ENCODE measurements at regions not wholly inside any gene's neighbourhood (a gene's known extent, or its start where the extent isn't known, plus 50 kb on each side); places are given as distances from the start of the nearest gene placed in this dataset.
"Not testable (repeated sequence)": the region's sequence is repeated elsewhere in the genome, so short reads cannot be mapped to it uniquely, and the experiment has no call there.

DNA sequence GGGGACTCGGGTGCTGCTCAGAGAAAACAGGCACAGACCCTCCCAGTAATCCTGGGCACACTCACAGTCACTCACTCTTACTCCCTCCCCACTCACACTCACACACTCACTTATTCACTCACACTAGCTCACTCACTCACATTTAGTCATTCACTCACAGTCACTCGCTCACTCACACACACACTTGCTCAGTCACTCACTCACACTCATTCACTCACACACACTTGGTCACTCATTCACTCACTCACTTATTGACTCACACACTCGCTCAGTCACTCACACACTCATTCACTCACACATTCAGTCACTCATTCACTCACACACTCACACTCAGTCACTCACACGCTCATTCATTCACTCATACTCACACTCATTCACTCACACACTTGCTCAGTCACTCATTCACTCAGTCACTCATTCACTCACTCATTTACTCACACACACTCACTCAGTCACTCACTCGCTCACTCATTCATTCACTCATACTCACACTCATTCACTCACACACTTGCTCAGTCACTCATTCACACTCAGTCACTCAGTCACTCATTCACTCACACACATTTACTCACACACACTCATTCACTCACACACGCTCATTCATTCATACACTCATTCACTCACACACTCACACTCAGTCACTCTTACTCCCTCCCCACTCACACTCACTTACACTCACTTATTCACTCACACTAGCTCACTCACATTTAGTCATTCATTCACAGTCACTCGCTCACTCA lies 164.2 kb upstream of the C1orf174 start:
- no peak for DNase-seq (ENCODE audit: low spot score)

GRCh38 chr1:4066860-4067599 lies 167.0 kb upstream of the C1orf174 start:
- no peak for DNase-seq (ENCODE audit: low spot score)

DNA sequence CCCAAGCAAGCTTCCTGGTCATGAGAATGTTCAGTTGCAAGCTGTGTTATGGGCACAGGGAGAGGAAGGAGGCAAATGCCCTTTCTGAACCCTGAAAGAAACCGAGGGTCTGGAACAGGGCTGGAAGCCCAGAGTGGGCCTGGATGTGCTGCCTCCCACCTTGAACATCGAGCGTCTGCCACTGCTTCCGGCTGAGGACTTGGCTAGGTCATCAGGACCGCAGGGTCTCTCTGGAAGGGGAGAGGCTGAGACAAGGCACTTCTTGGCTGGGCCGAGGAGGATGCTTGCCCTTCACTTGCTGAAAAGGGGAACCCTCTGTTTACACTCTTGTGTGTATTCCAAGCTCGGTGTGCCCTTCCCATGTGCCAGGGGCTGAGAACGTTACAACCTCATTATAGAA lies 168.0 kb upstream of the C1orf174 start:
- no peak for DNase-seq (ENCODE audit: low spot score)

GRCh38 chr1:4071653-4072052 lies 171.6 kb upstream of the C1orf174 start:
- no peak for DNase-seq (ENCODE audit: low spot score)

DNA sequence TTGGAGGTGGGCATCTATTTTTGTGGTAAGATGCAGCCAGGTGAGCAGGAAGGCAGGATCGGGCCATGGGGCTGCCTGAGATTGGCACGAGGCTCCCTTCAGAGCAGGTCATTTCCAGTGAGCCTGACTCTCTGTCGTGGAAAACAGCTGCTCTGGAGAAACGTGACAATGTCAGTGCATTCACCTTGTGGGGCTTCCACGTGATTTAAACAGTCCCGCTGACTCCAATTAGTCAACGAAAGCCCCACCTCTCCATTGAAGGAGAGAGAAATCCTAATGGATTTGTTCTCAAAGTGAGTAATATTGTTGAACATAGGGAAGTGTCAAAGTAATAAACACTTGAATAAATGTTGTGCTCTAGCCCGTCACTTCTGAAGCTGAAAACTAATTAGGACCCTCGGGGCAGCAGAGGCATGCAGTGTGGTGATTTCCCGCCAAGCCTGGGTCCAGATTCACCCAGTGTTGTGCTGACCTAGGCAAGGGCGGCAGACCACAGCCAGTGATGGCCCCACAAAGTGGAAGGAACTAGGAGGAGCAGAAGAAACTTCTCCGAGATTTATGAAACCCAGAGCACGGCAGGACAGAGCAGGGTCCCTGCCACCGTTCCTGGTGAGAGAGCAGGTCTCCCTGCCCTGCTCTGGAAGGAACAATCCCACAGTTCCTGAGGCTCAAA lies 172.5 kb upstream of the C1orf174 start:
- no peak for DNase-seq (ENCODE audit: low spot score)

- no peak for DNase-seq (ENCODE audit: low spot score)
Observed at GRCh38 chr1:4075436-4076225, 175.6 kb upstream of the C1orf174 start.

DNA sequence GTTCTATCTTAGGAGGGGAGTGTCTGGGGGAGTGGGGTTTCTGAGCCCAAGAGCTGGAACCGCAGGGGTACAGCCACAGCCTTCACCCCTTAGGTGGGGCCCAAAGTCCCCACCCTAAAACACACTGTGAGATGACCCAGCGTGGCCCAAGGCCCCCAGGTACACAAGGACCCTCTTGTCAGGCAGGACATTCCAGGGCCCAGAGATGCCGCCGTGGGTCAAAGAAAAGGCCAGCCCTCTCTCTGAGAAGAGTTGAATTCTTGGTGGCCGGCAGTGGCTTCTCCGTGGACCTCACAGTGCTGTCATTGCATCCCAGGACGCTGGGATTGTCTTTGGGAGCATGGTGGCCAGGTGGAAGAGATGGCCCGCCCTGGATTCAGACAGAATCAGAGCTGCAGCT lies 176.3 kb upstream of the C1orf174 start:
- no peak for DNase-seq (ENCODE audit: low spot score)

- not testable (repeated sequence) for DNase-seq (ENCODE audit: low spot score)
Observed at GRCh38 chr1:4078091-4078962, 178.3 kb upstream of the C1orf174 start.

DNA sequence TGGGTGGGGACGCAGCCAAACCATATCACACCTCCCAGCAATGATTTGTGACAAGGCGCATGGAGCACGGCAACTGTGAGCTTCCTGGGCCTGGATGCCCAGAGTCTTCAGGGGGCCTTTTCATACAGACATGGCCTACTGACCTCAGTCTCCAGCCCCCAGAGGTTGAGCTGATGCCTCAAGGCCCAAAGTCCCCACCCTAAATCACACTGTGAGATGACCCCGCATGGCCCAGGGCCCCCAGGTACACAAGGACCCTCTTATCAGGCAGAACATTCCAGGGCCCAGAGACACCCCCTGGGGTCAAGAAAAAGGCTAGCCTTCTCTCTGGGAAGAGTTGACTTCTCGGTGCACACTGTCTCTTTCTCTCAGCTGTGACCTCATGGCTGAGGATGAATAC lies 179.7 kb upstream of the C1orf174 start:
- DNase-seq (ENCODE audit: low spot score): no peak

DNA sequence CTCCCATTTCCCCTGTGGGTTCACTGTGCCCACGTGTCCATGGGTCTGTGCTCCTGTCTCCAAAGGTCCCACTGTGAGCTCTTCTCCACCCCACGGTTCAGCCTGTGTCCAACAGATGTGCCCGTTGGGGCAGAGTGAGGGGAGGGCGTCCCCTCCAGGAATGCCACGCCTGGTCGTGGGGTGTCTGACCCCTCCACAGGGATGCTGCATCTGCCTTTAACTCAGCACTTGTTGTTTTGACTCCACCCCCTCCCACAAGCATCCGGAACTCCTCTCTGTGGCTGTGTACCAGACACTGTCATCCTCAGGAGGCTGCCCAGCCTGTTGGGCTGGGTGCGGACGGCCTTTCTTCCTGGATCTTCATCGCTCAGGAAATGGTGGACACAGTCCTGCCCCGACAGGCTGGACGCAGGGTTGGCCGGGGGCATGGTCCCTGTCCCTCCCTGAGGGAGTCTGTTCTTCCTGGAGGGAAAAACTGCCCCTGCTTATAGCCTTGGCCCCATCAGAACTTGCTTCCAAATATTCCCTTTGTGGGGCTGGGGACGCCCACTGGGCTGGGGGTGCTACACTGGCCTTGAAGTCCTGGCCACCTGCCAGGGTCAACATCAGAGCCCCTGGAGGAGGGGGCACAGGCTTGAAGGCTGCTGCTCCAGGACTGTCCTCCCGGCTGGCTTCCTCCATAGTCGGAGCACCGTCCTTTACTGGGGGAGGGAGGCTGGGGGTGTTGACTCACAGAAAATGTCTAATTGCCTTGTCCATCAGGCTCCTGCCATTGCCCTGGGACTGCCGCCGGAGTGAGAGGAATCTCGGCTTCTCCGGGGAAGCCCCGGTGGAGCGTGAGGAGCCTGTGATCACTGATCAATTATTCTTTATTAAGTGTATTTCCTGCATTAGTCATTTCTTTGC lies 182.0 kb upstream of the C1orf174 start:
- DNase-seq (ENCODE audit: low spot score): no peak

DNA sequence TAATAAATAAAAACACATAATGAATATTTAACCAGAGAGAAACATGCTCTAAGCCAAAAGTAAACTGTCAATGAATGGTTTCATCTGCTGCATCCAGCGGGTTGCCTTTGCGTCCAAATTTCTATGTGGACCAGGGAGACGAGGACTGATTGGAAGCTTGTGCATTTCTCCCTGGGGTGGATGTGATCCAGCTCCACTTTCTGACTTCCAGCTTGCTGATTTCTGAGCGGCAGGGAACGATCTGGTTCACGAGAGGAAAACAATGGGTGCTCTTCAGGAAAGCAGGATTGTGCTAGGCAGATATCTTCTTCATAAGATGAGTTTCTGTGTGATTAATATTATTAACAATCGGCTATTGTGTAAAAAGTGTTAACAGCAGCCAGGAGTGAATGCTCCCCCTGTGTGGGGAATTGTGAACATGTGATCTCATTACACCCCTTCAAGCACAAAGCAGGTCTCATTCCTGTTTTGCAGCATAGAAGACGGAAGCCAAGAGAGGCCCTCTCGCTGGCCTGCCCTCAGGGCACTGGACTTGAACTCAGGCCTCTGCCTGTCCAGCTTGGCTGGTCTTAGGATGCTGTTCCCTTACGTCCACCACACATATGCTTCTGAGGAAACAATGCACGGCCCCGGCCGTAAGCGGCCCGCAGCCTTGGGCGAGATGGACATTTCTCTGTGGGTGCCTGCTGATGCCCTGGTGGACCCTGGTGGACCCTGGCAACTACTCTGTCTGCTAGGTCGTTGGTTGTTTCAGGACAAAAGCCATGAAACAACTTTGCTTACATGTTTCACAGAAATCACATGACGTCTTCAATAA lies 183.4 kb upstream of the C1orf174 start:
- DNase-seq (ENCODE audit: low spot score): no peak

- no peak for DNase-seq (ENCODE audit: low spot score)
Observed at GRCh38 chr1:4084048-4084431, 184.0 kb upstream of the C1orf174 start.

DNA sequence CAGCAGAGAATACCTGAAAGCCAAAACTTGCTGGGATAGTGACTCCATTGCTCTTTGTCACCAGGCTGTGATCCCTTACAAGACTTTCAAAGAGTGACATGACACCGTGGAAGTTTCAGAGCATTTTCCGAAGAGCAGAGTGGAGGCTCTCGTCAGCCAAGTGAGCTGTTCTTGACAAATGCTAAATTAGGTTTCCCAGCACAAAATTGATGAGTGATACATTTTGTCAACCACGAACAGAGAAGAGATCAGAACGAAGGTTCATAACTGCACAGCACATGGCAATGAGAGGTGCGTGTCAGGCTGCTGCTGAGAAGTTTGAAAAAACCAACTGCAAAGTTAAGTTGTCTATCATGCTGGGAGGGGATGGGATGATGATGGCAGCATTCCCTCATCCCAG lies 184.4 kb upstream of the C1orf174 start:
- DNase-seq (ENCODE audit: low spot score): no peak

DNA sequence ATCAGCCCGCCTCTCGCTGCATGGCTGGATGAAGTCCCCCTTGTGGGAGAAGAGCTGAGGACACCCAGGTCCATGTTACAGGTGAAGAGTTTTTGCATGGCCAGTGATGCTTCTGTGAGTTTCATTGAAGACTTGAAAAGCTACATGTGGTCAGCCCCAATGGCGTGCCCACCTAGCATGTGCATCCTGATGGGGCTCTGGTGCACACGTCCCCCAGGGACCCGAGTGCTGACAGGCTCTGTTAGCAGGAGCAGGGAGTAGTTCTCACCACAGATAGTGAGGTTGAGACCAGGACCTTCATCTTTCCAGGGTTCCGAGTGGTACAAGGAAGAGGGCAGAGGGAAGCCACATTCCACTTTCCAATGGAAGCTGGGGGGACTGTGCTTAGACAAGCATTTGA lies 184.8 kb upstream of the C1orf174 start:
- DNase-seq (ENCODE audit: low spot score): no peak

DNA sequence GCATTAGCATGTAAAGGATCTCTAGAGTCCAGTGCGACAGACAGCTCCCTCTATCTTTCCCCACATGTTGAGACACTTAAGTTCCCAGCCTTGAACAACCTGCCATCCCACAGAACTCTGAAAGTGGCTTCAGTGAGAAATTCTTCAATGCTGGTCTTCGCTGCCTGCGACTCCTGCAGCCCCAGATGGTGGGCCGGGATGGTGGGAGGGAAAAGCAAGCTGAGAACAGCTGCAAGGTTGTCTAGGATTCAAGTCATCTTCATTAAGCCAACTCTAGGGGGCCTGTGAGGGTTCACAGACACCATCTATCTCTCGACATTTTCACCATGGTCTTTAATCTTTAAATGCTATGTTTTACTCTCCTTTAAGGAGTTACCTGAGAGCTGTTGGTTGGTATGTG lies 185.5 kb upstream of the C1orf174 start:
- DNase-seq (ENCODE audit: low spot score): no peak

DNA sequence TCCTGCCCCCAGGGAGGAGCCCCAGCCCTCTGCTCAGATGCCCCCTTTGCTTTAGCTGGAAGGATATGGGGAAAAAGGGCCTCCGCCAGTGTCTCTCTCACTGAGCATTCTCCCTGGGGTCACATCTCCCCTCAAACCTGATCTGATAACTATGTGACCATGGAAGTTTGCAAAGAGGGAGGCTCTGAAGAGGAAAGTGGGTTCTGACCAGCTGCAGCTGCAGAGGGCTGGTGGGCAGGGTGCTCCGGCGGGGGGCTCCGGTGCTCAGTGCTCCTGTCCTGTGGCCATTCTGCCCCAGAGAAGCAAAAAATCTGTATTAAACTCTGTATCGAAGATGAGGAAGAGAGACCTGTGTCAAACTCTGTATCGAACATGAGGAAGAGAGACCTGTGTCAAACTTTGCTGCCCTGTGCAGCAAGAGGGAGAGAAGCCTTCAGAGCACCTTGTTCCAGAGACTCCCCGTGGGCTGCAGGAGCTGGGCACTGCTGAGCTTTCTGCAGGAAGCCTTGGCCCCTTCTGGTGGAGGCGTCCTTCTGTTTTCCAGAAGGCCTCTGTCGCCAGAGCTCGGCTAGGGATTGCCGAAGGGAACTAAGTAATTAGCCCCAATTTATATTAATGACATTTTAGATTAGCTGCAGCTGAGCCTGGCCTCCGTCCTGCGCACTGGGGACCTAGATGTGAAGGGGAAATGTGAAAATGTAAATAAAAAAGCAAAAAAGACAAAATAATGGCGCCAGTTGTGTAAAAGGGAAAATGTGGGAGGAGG lies 186.2 kb upstream of the C1orf174 start:
- no peak for DNase-seq (ENCODE audit: low spot score)

GRCh38 chr1:4086921-4087320 lies 186.8 kb upstream of the C1orf174 start:
- no peak for DNase-seq (ENCODE audit: low spot score)

GRCh38 chr1:4087530-4088420 lies 187.7 kb upstream of the C1orf174 start:
- no peak for DNase-seq (ENCODE audit: low spot score)

Data from kidney tubule cell (primary cell).